Neuronal stem cell (in vitro differentiated cells): ENCODE measurements at regions not wholly inside any gene's neighbourhood (a gene's known extent, or its start where the extent isn't known, plus 50 kb on each side); places are given as distances from the start of the nearest gene placed in this dataset.
A peak's percentile ranks its signal among the peaks of the same experiment; 100 is the strongest.

Source experiments
- DNase-seq: peaks from one replicate; pipeline ENCODE4 v3.0.0-alpha.2; 2013; ENCODE audit warnings: low spot score
- H2AFZ ChIP-seq: one replicate; pipeline ENCODE4 v1.6.1; 2013; ENCODE audit warnings: mild to moderate bottlenecking, low read length, inconsistent platforms
- H2AK5ac ChIP-seq: 2 replicates; pipeline ENCODE4 v1.6.1; 2013; ENCODE audit warnings: low read depth, mild to moderate bottlenecking, inconsistent platforms, low read length, moderate library complexity, mixed read lengths
- H2BK120ac ChIP-seq: 2 replicates; pipeline ENCODE4 v1.6.1; 2013; ENCODE audit warnings: low read depth, mild to moderate bottlenecking, inconsistent platforms, low read length, moderate library complexity, mixed read lengths
- H2BK12ac ChIP-seq: one replicate; pipeline ENCODE4 v1.6.1; 2013; ENCODE audit warnings: low read length, inconsistent platforms
- H2BK15ac ChIP-seq: 2 replicates; pipeline ENCODE4 v1.6.1; 2013; ENCODE audit warnings: mild to moderate bottlenecking, low read length, inconsistent platforms, mixed read lengths
- H2BK5ac ChIP-seq: one replicate; pipeline ENCODE4 v1.6.1; 2013; ENCODE audit warnings: inconsistent platforms, mild to moderate bottlenecking, low read length, moderate library complexity
- H3K14ac ChIP-seq: one replicate; pipeline ENCODE4 v1.6.1; 2013; ENCODE audit warnings: low read length, inconsistent platforms
- H3K18ac ChIP-seq: 2 replicates; pipeline ENCODE4 v1.6.1; 2013; ENCODE audit warnings: low read length, inconsistent platforms
- H3K23ac ChIP-seq: 2 replicates; pipeline ENCODE4 v1.6.1; 2013; ENCODE audit warnings: low read depth, mild to moderate bottlenecking, mixed read lengths, low read length, inconsistent platforms; ENCODE audit not compliant: poor library complexity
- H3K27ac ChIP-seq: replicated peaks from 3 replicates; pipeline ENCODE4 v1.5.1; 2013; ENCODE audit warnings: low read length, inconsistent platforms
- H3K27me3 ChIP-seq, 3 experiments: 2 replicates each; pipeline ENCODE4 v1.6.1; 2013; ENCODE audit warnings: low read length in 3 of 3, mild to moderate bottlenecking in 2 of 3, inconsistent platforms in 1 of 3, low read depth in 1 of 3, mixed read lengths in 1 of 3, moderate library complexity in 1 of 3; ENCODE audit not compliant: control insufficient read depth in 3 of 3, insufficient read depth in 3 of 3
- H3K36me3 ChIP-seq, 2 donors: replicated peaks in 1 of 2; 2 replicates each; pipeline ENCODE4 v1.6.1; 2013; ENCODE audit warnings: low read length in 2 of 2; ENCODE audit not compliant: control insufficient read depth in 2 of 2, insufficient read depth in 2 of 2
- H3K4ac ChIP-seq: 2 replicates; pipeline ENCODE4 v1.6.1; 2013; ENCODE audit warnings: inconsistent platforms, mild to moderate bottlenecking, low read length, moderate library complexity
- H3K4me1 ChIP-seq, 2 donors: 1 replicate in 1 of 2; 2 replicates in 1 of 2; pipeline ENCODE4 v1.6.1; 2013; ENCODE audit warnings: low read length in 2 of 2, low read depth in 1 of 2; ENCODE audit not compliant: control insufficient read depth in 2 of 2, insufficient read depth in 1 of 2
- H3K4me2 ChIP-seq: one replicate; pipeline ENCODE4 v1.6.1; 2013; ENCODE audit warnings: mild to moderate bottlenecking, low read length, inconsistent platforms; ENCODE audit not compliant: insufficient read depth, poor library complexity, severe bottlenecking
- H3K4me3 ChIP-seq, 2 donors: 2 replicates each; pipeline ENCODE4 v1.5.1; 2013; ENCODE audit warnings: low read length in 2 of 2, mild to moderate bottlenecking in 2 of 2, inconsistent platforms in 1 of 2, moderate library complexity in 1 of 2
- H3K79me1 ChIP-seq: one replicate; pipeline ENCODE4 v1.6.1; 2013; ENCODE audit warnings: low read depth, mild to moderate bottlenecking, inconsistent platforms, low read length, moderate library complexity
- H3K9ac ChIP-seq: one replicate; pipeline ENCODE4 v1.6.1; 2013; ENCODE audit warnings: mild to moderate bottlenecking, low read depth, low read length, inconsistent platforms; ENCODE audit not compliant: poor library complexity
- H3K9me3 ChIP-seq, 2 donors: replicated peaks in 1 of 2; 2 replicates each; pipeline versions ENCODE3 to v1.6.1; 2013; ENCODE audit warnings: low read length in 2 of 2, mild to moderate bottlenecking in 2 of 2, inconsistent platforms in 1 of 2, low read depth in 1 of 2, mixed read lengths in 1 of 2, moderate library complexity in 1 of 2; ENCODE audit not compliant: control insufficient read depth in 2 of 2, insufficient read depth in 1 of 2
- H4K8ac ChIP-seq: one replicate; pipeline ENCODE4 v1.6.1; 2013; ENCODE audit warnings: low read depth, mild to moderate bottlenecking, inconsistent platforms, low read length, moderate library complexity
- H4K91ac ChIP-seq: one replicate; pipeline ENCODE4 v1.6.1; 2013; ENCODE audit warnings: low read length, low read depth, mild to moderate bottlenecking, inconsistent platforms; ENCODE audit not compliant: poor library complexity
- WGBS, 2 donors: extraction: QIAGEN DNeasy Blood & Tissue Kit; methylation state at CpG; one replicate each; pipeline ENCODE4 v1.1.7; 2013; ENCODE audit warnings: missing lambda C conversion rate in 2 of 2, mixed read lengths in 1 of 2; ENCODE audit not compliant: insufficient read length in 2 of 2, insufficient replicate concordance in 1 of 2; ENCODE audit errors: extremely low coverage in 2 of 2; 5-methylcytosine and 5-hydroxymethylcytosine counted together

DNA sequence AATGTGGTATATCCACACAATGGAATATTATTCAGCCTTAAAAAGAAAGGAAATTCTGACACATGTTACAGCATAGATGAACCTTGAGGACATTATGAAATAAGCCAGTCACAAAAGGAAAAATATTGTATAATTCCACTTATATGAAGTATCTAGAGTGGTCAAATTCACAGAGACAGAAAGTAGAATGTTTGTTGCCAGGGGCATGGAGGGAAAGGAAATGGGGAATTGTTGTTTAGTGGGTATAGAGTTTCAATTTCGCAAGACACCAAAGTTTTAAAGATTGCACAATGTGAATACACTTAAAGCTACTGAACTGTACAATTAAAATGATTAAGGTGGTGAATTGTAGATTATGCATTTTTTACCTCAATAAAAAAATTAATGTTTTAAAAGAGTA is 92.9 kb downstream of the TXNL1 start:
- no peak overlapping the region for H3K27ac ChIP-seq
- H3K27me3 ChIP-seq = no peaks in the 10 kb centered on the region
- H3K14ac ChIP-seq = no peak overlapping the region
- peaks cover 1 to 4% of the 10 kb centered on the region in 2 donors for H3K4me1 ChIP-seq
- no peak overlapping the region for H2BK5ac ChIP-seq
- no peak overlapping the region for H2AFZ ChIP-seq
- no peak for DNase-seq
- H3K4ac ChIP-seq = no peak overlapping the region
- no peak overlapping the region for H4K91ac ChIP-seq
- H3K9ac ChIP-seq = no peak overlapping the region
- H2BK120ac ChIP-seq = no peak overlapping the region
- WGBS, 2 donors = no CpG with 5 or more reads among the region's 1 CpG
- H2BK12ac ChIP-seq = no peak overlapping the region
- no peak overlapping the region for H2AK5ac ChIP-seq
- no peak overlapping the region for H3K23ac ChIP-seq
- no peaks in the 10 kb centered on the region for H3K9me3 ChIP-seq
- no peak overlapping the region for H3K4me2 ChIP-seq
- H2BK15ac ChIP-seq = no peak overlapping the region
- H3K36me3 ChIP-seq = no peaks in the 10 kb centered on the region
- no peak overlapping the region for H4K8ac ChIP-seq
- H3K4me3 ChIP-seq = no peak overlapping the region
- no peak overlapping the region for H3K18ac ChIP-seq
- no peaks in the 10 kb centered on the region for H3K79me1 ChIP-seq

DNA sequence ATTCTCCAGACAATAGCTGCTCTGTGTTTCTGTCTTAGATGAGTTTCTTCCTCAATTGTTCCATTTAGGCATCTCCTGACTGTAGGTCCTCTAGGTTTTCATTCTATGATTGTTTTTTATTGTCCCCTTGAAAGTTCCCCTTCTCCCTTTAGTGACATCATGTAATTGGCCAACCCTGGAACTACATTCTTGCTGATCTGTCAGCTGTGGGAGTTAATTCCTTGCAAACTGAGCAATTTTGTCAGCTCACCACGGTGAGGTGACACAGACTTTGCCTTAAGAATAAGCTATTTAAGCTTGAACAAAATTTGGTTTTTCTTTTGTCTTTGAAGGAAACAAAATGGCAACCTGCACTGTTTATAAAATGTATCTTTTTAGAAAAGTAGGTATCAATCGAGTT is 95.9 kb downstream of the TXNL1 start:
- Histone ChIP-seq H2BK5ac (no peak overlapping the region), H2BK15ac (no peak overlapping the region), H2BK12ac (no peak overlapping the region), H3K36me3 (no peaks in the 10 kb centered on the region), H2AFZ (no peak overlapping the region), H3K4me2 (no peak overlapping the region), H3K23ac (no peak overlapping the region), H3K79me1 (no peaks in the 10 kb centered on the region), H3K14ac (no peak overlapping the region), H2BK120ac (no peak overlapping the region), H3K18ac (no peak overlapping the region), H2AK5ac (no peak overlapping the region), H4K8ac (no peak overlapping the region), H3K27me3 (no peaks in the 10 kb centered on the region), H3K9me3 (no peaks in the 10 kb centered on the region), H3K9ac (no peak overlapping the region), H3K4me1 (peaks cover 1 to 4% of the 10 kb centered on the region in 2 donors), H3K4me3 (no peak overlapping the region), H3K27ac (no peak overlapping the region), H4K91ac (no peak overlapping the region), H3K4ac (no peak overlapping the region)
- WGBS, 2 donors = no CpG with 5 or more reads among the region's 2 CpGs
- DNase-seq = no peak

DNA sequence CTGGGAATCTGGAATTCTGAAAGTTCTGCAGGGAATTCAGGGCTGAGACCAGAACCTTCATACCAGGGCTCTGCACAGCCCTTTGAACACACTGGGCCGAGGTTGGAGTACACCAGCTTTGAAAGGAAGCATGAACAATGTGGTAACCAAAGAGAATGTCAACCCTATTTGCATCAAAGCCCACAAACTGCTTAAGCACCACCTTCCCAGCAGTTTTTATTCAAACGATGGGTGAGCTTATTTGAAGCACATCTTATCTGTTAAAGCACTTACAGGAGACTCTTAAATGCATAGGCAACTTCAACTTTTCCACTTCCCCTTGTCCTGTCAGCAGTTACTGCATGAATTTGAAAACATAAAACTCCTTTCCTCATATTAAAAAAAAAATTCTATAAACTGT is 96.6 kb downstream of the TXNL1 start:
- no peak overlapping the region for H3K9ac ChIP-seq
- no peaks in the 10 kb centered on the region for H3K27me3 ChIP-seq
- H3K27ac ChIP-seq = no peak overlapping the region
- peak overlapping the region; percentile 7 for H2AFZ ChIP-seq
- no peaks in the 10 kb centered on the region for H3K36me3 ChIP-seq
- H2BK15ac ChIP-seq = no peak overlapping the region
- H3K4me3 ChIP-seq = no peak overlapping the region
- H4K91ac ChIP-seq = no peak overlapping the region
- no peak overlapping the region for H3K18ac ChIP-seq
- no peaks in the 10 kb centered on the region for H3K79me1 ChIP-seq
- no peak for DNase-seq
- no peaks in the 10 kb centered on the region for H3K9me3 ChIP-seq
- no peak overlapping the region for H2BK120ac ChIP-seq
- H2BK12ac ChIP-seq = no peak overlapping the region
- H3K4me2 ChIP-seq = no peak overlapping the region
- H2AK5ac ChIP-seq = no peak overlapping the region
- no CpG with 5 or more reads among the region's 2 CpGs for WGBS, 2 donors
- no peak overlapping the region for H4K8ac ChIP-seq
- H3K4me1 ChIP-seq = peaks cover 1 to 4% of the 10 kb centered on the region in 2 donors
- H2BK5ac ChIP-seq = no peak overlapping the region
- no peak overlapping the region for H3K23ac ChIP-seq
- no peak overlapping the region for H3K14ac ChIP-seq
- no peak overlapping the region for H3K4ac ChIP-seq

DNA sequence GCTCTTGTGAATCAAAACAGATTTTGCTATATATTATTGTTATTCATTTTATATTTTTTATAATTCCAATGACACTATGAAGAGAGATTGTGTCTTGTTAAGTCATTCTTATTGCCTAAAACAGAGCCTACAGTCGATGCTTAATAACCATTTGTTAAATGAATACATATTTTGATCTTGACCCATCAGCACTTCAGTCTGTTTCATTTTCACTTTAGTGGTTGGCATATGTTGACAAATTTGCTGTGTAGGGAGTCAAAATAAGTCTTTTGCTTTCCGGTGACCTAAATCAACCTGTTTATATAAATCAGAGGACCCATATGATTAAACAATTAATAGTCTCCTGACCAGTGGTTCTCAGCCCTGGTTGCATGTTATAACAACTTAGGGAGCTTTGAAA is 97.1 kb downstream of the TXNL1 start:
- Histone ChIP-seq H2BK15ac (no peak overlapping the region), H3K79me1 (no peaks in the 10 kb centered on the region), H3K4me3 (no peak overlapping the region), H3K4me2 (no peak overlapping the region), H4K8ac (no peak overlapping the region), H3K27me3 (no peaks in the 10 kb centered on the region), H3K36me3 (no peaks in the 10 kb centered on the region), H2BK5ac (no peak overlapping the region), H2AK5ac (no peak overlapping the region), H3K9me3 (no peaks in the 10 kb centered on the region), H3K18ac (no peak overlapping the region), H3K4ac (no peak overlapping the region), H2AFZ (peak overlapping the region; percentile 7), H3K27ac (no peak overlapping the region), H2BK12ac (no peak overlapping the region), H3K14ac (no peak overlapping the region), H3K9ac (no peak overlapping the region), H3K4me1 (peaks cover 1 to 4% of the 10 kb centered on the region in 2 donors), H3K23ac (no peak overlapping the region), H2BK120ac (no peak overlapping the region), H4K91ac (no peak overlapping the region)
- no peak for DNase-seq
- no CpG with 5 or more reads among the region's 2 CpGs for WGBS, 2 donors
